Suprapubic skin (tissue), 4 donors: ENCODE measurements at regions not wholly inside any gene's neighbourhood (a gene's known extent, or its start where the extent isn't known, plus 50 kb on each side); places are given as distances from the start of the nearest gene placed in this dataset.

Experiments
- DNase-seq, 2 donors: peaks; one replicate each; pipeline ENCODE4 v3.0.0-alpha.2; 2019; ENCODE audit warnings: low spot score in 2 of 2
- H3K27ac ChIP-seq: fragments of 200-600 bp; sonication (generic); one replicate; pipeline ENCODE4 v1.5.1; 2019
- H3K27me3 ChIP-seq: fragments of 200-600 bp; sonication (generic); one replicate; pipeline ENCODE4 v1.5.1; 2019
- H3K36me3 ChIP-seq: fragments of 200-600 bp; sonication (generic); one replicate; pipeline ENCODE4 v1.5.1; 2019
- H3K4me1 ChIP-seq: fragments of 200-600 bp; sonication (generic); one replicate; pipeline ENCODE4 v1.5.1; 2019
- H3K4me3 ChIP-seq: fragments of 200-600 bp; sonication (generic); one replicate; pipeline ENCODE4 v1.5.1; 2019; ENCODE audit warnings: mild to moderate bottlenecking
- H3K9me3 ChIP-seq: fragments of 200-600 bp; sonication (generic); one replicate; pipeline ENCODE4 v1.5.1; 2019
- CTCF ChIP-seq, 2 donors: fragments of 200-600 bp in 1 of 2; fragments of 450-650 bp in 1 of 2; sonication (generic) in 1 of 2; IDR thresholded peaks; one replicate each; pipeline ENCODE4 v1.5.1; 2016 to 2019; ENCODE audit warnings: antibody characterized with exemption in 2 of 2, mild to moderate bottlenecking in 1 of 2, moderate library complexity in 1 of 2
- EP300 ChIP-seq: sonication (generic); formaldehyde crosslinking; IDR thresholded peaks from one replicate; pipeline ENCODE4 v1.6.1; 2017; ENCODE audit warnings: antibody characterized with exemption
- POLR2A ChIP-seq, 2 donors: fragments of 450-650 bp; IDR thresholded peaks; one replicate each; pipeline ENCODE4 v1.6.1; 2017; ENCODE audit warnings: antibody characterized with exemption in 2 of 2, mild to moderate bottlenecking in 2 of 2, moderate library complexity in 2 of 2
- POLR2AphosphoS5 ChIP-seq, 3 donors: sonication (generic); formaldehyde crosslinking; IDR thresholded peaks; one replicate each; pipeline ENCODE4 v1.6.1; 2017; ENCODE audit warnings: antibody characterized with exemption in 3 of 3
- WGBS: methylation state at CpG from one replicate; pipeline ENCODE4 v1.1.5; 2018; 5-methylcytosine and 5-hydroxymethylcytosine counted together

GRCh38 chr11:70510571-70510970, 112.2 kb downstream of the CTTN start:
- Histone ChIP-seq H3K27me3 (peaks cover 6% of the 10 kb centered on the region), H3K4me1 (no peaks in the 10 kb centered on the region), H3K4me3 (no peak overlapping the region), H3K27ac (no peak overlapping the region), H3K36me3 (no peaks in the 10 kb centered on the region), H3K9me3 (peaks cover 17% of the 10 kb centered on the region)
- no peak for TF ChIP-seq POLR2A (IDR thresholded peaks at IDR 0.05)
- TF ChIP-seq EP300, result no peak
- no peak for TF ChIP-seq POLR2AphosphoS5 (IDR thresholded peaks at IDR 0.05)
- TF ChIP-seq CTCF (IDR thresholded peaks at IDR 0.05), result no peak
- DNase-seq, result no peak
- WGBS, result 79% methylated on average over 6 of the region's 6 CpGs

GRCh38 chr11:70511345-70511744, 113.0 kb downstream of the CTTN start:
- no peak overlapping the region for H3K27ac ChIP-seq
- no peak overlapping the region for H3K4me3 ChIP-seq
- H3K9me3 ChIP-seq, result peaks cover 17% of the 10 kb centered on the region
- WGBS, result 100% methylated on average over 1 of the region's 1 CpG
- H3K4me1 ChIP-seq, result no peaks in the 10 kb centered on the region
- TF ChIP-seq EP300 (no peak), POLR2AphosphoS5 (IDR thresholded peaks at IDR 0.05) (no peak), POLR2A (IDR thresholded peaks at IDR 0.05) (no peak), CTCF (IDR thresholded peaks at IDR 0.05) (no peak)
- peaks cover 6% of the 10 kb centered on the region for H3K27me3 ChIP-seq
- DNase-seq, result no peak
- H3K36me3 ChIP-seq, result no peaks in the 10 kb centered on the region

GRCh38 chr11:70512716-70513115, 114.4 kb downstream of the CTTN start:
- Histone ChIP-seq H3K9me3 (peaks cover 17% of the 10 kb centered on the region), H3K4me3 (no peak overlapping the region), H3K36me3 (no peaks in the 10 kb centered on the region), H3K27me3 (peaks cover 6% of the 10 kb centered on the region), H3K4me1 (no peaks in the 10 kb centered on the region), H3K27ac (no peak overlapping the region)
- no peak for DNase-seq
- TF ChIP-seq POLR2AphosphoS5 (IDR thresholded peaks at IDR 0.05) (no peak), POLR2A (IDR thresholded peaks at IDR 0.05) (no peak), CTCF (IDR thresholded peaks at IDR 0.05) (no peak), EP300 (no peak)

- H3K4me1 ChIP-seq, result no peaks in the 10 kb centered on the region
- H3K27me3 ChIP-seq, result peaks cover 14% of the 10 kb centered on the region
- H3K27ac ChIP-seq, result no peak overlapping the region
- H3K9me3 ChIP-seq, result peaks cover 15% of the 10 kb centered on the region
- H3K4me3 ChIP-seq, result no peak overlapping the region
- DNase-seq, result no peak
- TF ChIP-seq POLR2A (IDR thresholded peaks at IDR 0.05) (no peak), POLR2AphosphoS5 (IDR thresholded peaks at IDR 0.05) (no peak), EP300 (no peak), CTCF (IDR thresholded peaks at IDR 0.05) (no peak)
- no peaks in the 10 kb centered on the region for H3K36me3 ChIP-seq
- 84% methylated on average over 7 of the region's 7 CpGs for WGBS
These were observed 118.9 kb downstream of the CTTN start for GRCh38 chr11:70517203-70517602.

- Histone ChIP-seq H3K4me1 (no peaks in the 10 kb centered on the region), H3K27me3 (peaks cover 15% of the 10 kb centered on the region), H3K4me3 (no peak overlapping the region), H3K27ac (no peak overlapping the region), H3K9me3 (peaks cover 7% of the 10 kb centered on the region), H3K36me3 (no peaks in the 10 kb centered on the region)
- DNase-seq, result no peak
- 68% methylated on average over 21 of the region's 22 CpGs for WGBS
- TF ChIP-seq EP300 (no peak), CTCF (IDR thresholded peaks at IDR 0.05) (no peak), POLR2A (IDR thresholded peaks at IDR 0.05) (no peak), POLR2AphosphoS5 (IDR thresholded peaks at IDR 0.05) (no peak)
These were observed 119.9 kb downstream of the CTTN start for GRCh38 chr11:70517988-70518907.
